Parathyroid adenoma (tissue), 2 donors: ENCODE measurements at regions not wholly inside any gene's neighbourhood (a gene's known extent, or its start where the extent isn't known, plus 50 kb on each side); places are given as distances from the start of the nearest gene placed in this dataset.

ENCODE experiments used
- H2AFZ ChIP-seq: fragments of 300-600 bp; sonication (generic); one replicate; pipeline ENCODE4 v1.7.0; 2017; ENCODE audit warnings: antibody characterized with exemption, mild to moderate bottlenecking
- H3K27ac ChIP-seq: fragments of 300-600 bp; sonication (generic); one replicate; pipeline ENCODE4 v1.7.0; 2017
- H3K27me3 ChIP-seq: fragments of 300-600 bp; sonication (generic); one replicate; pipeline ENCODE4 v1.7.0; 2017; ENCODE audit warnings: low read length; ENCODE audit not compliant: control insufficient read depth, insufficient read depth
- H3K36me3 ChIP-seq: fragments of 300-600 bp; sonication (generic); one replicate; pipeline ENCODE4 v1.7.0; 2017; ENCODE audit warnings: low read length; ENCODE audit not compliant: control insufficient read depth, insufficient read depth
- H3K4me1 ChIP-seq: fragments of 300-600 bp; sonication (generic); one replicate; pipeline ENCODE4 v1.7.0; 2017; ENCODE audit warnings: control low read depth
- H3K4me2 ChIP-seq: fragments of 300-600 bp; sonication (generic); one replicate; pipeline ENCODE4 v1.7.0; 2017; ENCODE audit warnings: low read length
- H3K4me3 ChIP-seq: fragments of 300-600 bp; sonication (generic); one replicate; pipeline ENCODE4 v1.7.0; 2017; ENCODE audit warnings: low read depth, low read length
- H3K79me2 ChIP-seq: fragments of 300-600 bp; sonication (generic); one replicate; pipeline ENCODE4 v1.7.0; 2017; ENCODE audit warnings: control low read depth
- H3K9ac ChIP-seq: fragments of 300-600 bp; sonication (generic); one replicate; pipeline ENCODE4 v1.7.0; 2017; ENCODE audit warnings: mild to moderate bottlenecking
- H3K9me3 ChIP-seq: fragments of 300-600 bp; sonication (generic); one replicate; pipeline ENCODE4 v1.7.0; 2017; ENCODE audit warnings: low read length; ENCODE audit not compliant: control insufficient read depth
- CTCF ChIP-seq: fragments of 300-600 bp; sonication (generic); IDR thresholded peaks from one replicate; pipeline ENCODE4 v1.7.0; 2017; ENCODE audit warnings: antibody characterized with exemption, mild to moderate bottlenecking
- donor health status: primary hyperparathyroidism.

GRCh38 chrX:39338583-39338982, 537.3 kb downstream of the MID1IP1 start:
- H3K4me1 ChIP-seq, result no peaks in the 10 kb centered on the region
- no peak overlapping the region for H3K4me2 ChIP-seq
- H3K79me2 ChIP-seq, result no peaks in the 10 kb centered on the region
- no peaks in the 10 kb centered on the region for H3K9me3 ChIP-seq
- no peaks in the 10 kb centered on the region for H3K36me3 ChIP-seq
- TF ChIP-seq CTCF, result no peak
- no peak overlapping the region for H3K27ac ChIP-seq
- H3K4me3 ChIP-seq, result no peak overlapping the region
- no peak overlapping the region for H2AFZ ChIP-seq
- no peaks in the 10 kb centered on the region for H3K27me3 ChIP-seq
- H3K9ac ChIP-seq, result no peak overlapping the region

- no peak overlapping the region for H3K4me3 ChIP-seq
- no peaks in the 10 kb centered on the region for H3K27me3 ChIP-seq
- H2AFZ ChIP-seq, result no peak overlapping the region
- no peak for TF ChIP-seq CTCF
- no peaks in the 10 kb centered on the region for H3K4me1 ChIP-seq
- no peak overlapping the region for H3K9ac ChIP-seq
- H3K27ac ChIP-seq, result no peak overlapping the region
- no peak overlapping the region for H3K4me2 ChIP-seq
- no peaks in the 10 kb centered on the region for H3K36me3 ChIP-seq
- H3K79me2 ChIP-seq, result no peaks in the 10 kb centered on the region
- H3K9me3 ChIP-seq, result no peaks in the 10 kb centered on the region
Observed at GRCh38 chrX:39356119-39356807, 555.0 kb downstream of the MID1IP1 start.

- no peak for TF ChIP-seq CTCF
- Histone ChIP-seq H3K4me2 (no peak overlapping the region), H3K9ac (no peak overlapping the region), H3K79me2 (no peaks in the 10 kb centered on the region), H3K27me3 (no peaks in the 10 kb centered on the region), H3K9me3 (no peaks in the 10 kb centered on the region), H3K4me3 (no peak overlapping the region), H3K36me3 (no peaks in the 10 kb centered on the region), H2AFZ (no peak overlapping the region), H3K4me1 (no peaks in the 10 kb centered on the region), H3K27ac (no peak overlapping the region)
Observed at GRCh38 chrX:39360101-39360500, 558.8 kb downstream of the MID1IP1 start.

GRCh38 chrX:39361736-39362135, 560.5 kb downstream of the MID1IP1 start:
- Histone ChIP-seq H3K36me3 (no peaks in the 10 kb centered on the region), H2AFZ (no peak overlapping the region), H3K9me3 (no peaks in the 10 kb centered on the region), H3K4me3 (no peak overlapping the region), H3K27me3 (no peaks in the 10 kb centered on the region), H3K27ac (no peak overlapping the region), H3K4me1 (no peaks in the 10 kb centered on the region), H3K9ac (no peak overlapping the region), H3K4me2 (no peak overlapping the region), H3K79me2 (no peaks in the 10 kb centered on the region)
- no peak for TF ChIP-seq CTCF

GRCh38 chrX:39367416-39367815, 566.2 kb downstream of the MID1IP1 start:
- H3K79me2 ChIP-seq, result no peaks in the 10 kb centered on the region
- H2AFZ ChIP-seq, result no peak overlapping the region
- H3K4me2 ChIP-seq, result no peak overlapping the region
- H3K27me3 ChIP-seq, result no peaks in the 10 kb centered on the region
- H3K36me3 ChIP-seq, result no peaks in the 10 kb centered on the region
- no peak overlapping the region for H3K4me3 ChIP-seq
- no peak for TF ChIP-seq CTCF
- no peak overlapping the region for H3K9ac ChIP-seq
- no peaks in the 10 kb centered on the region for H3K9me3 ChIP-seq
- H3K4me1 ChIP-seq, result no peaks in the 10 kb centered on the region
- H3K27ac ChIP-seq, result no peak overlapping the region
